ENCODE measurements at regions not wholly inside any gene's neighbourhood (a gene's known extent, or its start where the extent isn't known, plus 50 kb on each side); places are given as distances from the start of the nearest gene placed in this dataset.

DNA sequence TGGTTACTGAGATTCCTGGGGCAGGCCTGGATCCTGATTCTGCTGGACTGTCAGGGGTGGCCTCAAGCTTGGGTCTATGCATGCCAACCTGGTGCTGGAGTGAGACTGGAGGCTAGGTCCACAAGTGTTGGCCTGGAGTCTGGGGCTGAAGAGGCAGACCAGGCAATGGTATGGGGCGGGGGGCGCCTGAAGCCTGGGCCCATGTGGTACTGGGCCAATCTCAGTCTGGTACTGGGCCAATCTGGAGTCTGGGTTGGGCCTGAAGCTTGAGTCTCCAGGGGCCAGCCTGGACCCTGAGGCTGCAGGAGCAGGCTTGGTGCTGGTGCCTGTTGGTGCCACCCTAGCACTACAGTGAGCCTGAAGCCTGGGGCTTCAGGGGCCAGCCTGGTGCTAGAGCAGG, 108.9 kb upstream of the ZCCHC13 start:
- TF ChIP-seq POLR2A (IDR thresholded peaks at IDR 0.05) = no peak
- TF ChIP-seq, protein P1, sequence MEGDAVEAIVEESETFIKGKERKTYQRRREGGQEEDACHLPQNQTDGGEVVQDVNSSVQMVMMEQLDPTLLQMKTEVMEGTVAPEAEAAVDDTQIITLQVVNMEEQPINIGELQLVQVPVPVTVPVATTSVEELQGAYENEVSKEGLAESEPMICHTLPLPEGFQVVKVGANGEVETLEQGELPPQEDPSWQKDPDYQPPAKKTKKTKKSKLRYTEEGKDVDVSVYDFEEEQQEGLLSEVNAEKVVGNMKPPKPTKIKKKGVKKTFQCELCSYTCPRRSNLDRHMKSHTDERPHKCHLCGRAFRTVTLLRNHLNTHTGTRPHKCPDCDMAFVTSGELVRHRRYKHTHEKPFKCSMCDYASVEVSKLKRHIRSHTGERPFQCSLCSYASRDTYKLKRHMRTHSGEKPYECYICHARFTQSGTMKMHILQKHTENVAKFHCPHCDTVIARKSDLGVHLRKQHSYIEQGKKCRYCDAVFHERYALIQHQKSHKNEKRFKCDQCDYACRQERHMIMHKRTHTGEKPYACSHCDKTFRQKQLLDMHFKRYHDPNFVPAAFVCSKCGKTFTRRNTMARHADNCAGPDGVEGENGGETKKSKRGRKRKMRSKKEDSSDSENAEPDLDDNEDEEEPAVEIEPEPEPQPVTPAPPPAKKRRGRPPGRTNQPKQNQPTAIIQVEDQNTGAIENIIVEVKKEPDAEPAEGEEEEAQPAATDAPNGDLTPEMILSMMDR (IDR thresholded peaks at IDR 0.05) = no peak
- TF ChIP-seq EP300 (IDR thresholded peaks at IDR 0.05) = no peak
